ENCODE measurements at regions not wholly inside any gene's neighbourhood (a gene's known extent, or its start where the extent isn't known, plus 50 kb on each side); places are given as distances from the start of the nearest gene placed in this dataset.

DNA sequence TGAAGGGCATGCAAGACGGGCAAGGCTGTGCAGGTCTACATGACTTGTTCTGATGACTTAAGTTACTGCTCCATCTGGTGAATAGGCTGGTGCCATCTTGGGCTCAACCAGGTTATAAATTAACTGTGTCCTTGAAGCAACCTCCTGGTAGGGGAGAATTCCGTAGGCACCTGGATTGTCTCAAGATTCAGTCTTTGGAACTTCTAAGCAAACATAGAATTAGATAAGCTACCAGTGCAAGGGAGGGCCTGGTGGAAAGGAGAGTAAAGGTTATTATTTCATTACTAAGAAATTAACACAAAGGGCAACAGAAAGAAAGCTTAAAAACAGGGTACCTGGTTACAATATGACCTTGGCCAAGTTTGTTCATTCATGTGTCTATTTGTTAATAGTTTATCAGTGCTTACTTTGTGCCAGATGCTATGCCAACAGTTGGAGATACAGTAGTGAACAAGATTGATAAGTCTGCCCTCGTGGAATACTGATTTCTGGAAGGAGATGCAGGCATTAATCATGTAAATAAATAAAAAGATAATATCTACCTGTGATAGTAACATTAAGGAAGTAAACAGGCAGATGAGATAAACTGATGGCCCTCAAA is 107.0 kb upstream of the PALS2 start:
- TF ChIP-seq, protein P1, sequence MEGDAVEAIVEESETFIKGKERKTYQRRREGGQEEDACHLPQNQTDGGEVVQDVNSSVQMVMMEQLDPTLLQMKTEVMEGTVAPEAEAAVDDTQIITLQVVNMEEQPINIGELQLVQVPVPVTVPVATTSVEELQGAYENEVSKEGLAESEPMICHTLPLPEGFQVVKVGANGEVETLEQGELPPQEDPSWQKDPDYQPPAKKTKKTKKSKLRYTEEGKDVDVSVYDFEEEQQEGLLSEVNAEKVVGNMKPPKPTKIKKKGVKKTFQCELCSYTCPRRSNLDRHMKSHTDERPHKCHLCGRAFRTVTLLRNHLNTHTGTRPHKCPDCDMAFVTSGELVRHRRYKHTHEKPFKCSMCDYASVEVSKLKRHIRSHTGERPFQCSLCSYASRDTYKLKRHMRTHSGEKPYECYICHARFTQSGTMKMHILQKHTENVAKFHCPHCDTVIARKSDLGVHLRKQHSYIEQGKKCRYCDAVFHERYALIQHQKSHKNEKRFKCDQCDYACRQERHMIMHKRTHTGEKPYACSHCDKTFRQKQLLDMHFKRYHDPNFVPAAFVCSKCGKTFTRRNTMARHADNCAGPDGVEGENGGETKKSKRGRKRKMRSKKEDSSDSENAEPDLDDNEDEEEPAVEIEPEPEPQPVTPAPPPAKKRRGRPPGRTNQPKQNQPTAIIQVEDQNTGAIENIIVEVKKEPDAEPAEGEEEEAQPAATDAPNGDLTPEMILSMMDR (conservative IDR thresholded peaks at IDR 0.05 in 1 of 2, IDR thresholded peaks at IDR 0.05 in 1 of 2; ENCODE audit: low read depth in 1 of 2, low read length in 2 of 2), result no peak
- no peak for TF ChIP-seq EZH2 (IDR thresholded peaks at IDR 0.05; ENCODE audit: low read length, missing control alignments)

Measured in fibroblast of lung (primary cell).